Trophoblast cell (in vitro differentiated cells and primary cell): ENCODE measurements at regions not wholly inside any gene's neighbourhood (a gene's known extent, or its start where the extent isn't known, plus 50 kb on each side); places are given as distances from the start of the nearest gene placed in this dataset.

Experiments used
- DNase-seq, 2 donors: peaks; one replicate each; pipeline ENCODE4 v3.0.0-alpha.2; 2016
- H2AFZ ChIP-seq: 2 replicates; pipeline ENCODE4 v1.6.1; 2013; ENCODE audit warnings: low read length, moderate library complexity, mild to moderate bottlenecking; ENCODE audit not compliant: insufficient read depth, poor library complexity
- H2AK5ac ChIP-seq: 2 replicates; pipeline ENCODE4 v1.6.1; 2013; ENCODE audit warnings: mild to moderate bottlenecking, low read length
- H2BK120ac ChIP-seq: 2 replicates; pipeline ENCODE4 v1.6.1; 2013; ENCODE audit warnings: low read length, mild to moderate bottlenecking, moderate library complexity; ENCODE audit not compliant: insufficient read depth, poor library complexity
- H2BK12ac ChIP-seq: 2 replicates; pipeline ENCODE4 v1.6.1; 2013; ENCODE audit warnings: mild to moderate bottlenecking, low read length, moderate library complexity
- H2BK5ac ChIP-seq: 2 replicates; pipeline ENCODE4 v1.6.1; 2013; ENCODE audit warnings: low read length, low read depth, moderate library complexity, mild to moderate bottlenecking; ENCODE audit not compliant: poor library complexity
- H3K14ac ChIP-seq: 2 replicates; pipeline ENCODE4 v1.6.1; 2013; ENCODE audit warnings: mild to moderate bottlenecking, low read length
- H3K18ac ChIP-seq: 2 replicates; pipeline ENCODE4 v1.6.1; 2013; ENCODE audit warnings: mild to moderate bottlenecking, low read length
- H3K23ac ChIP-seq: 2 replicates; pipeline ENCODE4 v1.6.1; 2013; ENCODE audit warnings: low read length
- H3K27ac ChIP-seq: 2 replicates; pipeline ENCODE4 v1.5.1; 2013; ENCODE audit warnings: low read depth, mild to moderate bottlenecking, inconsistent platforms, low read length, moderate library complexity
- H3K27me3 ChIP-seq: 2 replicates; pipeline ENCODE4 v1.6.1; 2013; ENCODE audit warnings: inconsistent platforms, mild to moderate bottlenecking, low read length, moderate library complexity; ENCODE audit not compliant: insufficient read depth
- H3K36me3 ChIP-seq, 2 experiments: 1 replicate in 1 of 2; 2 replicates in 1 of 2; pipeline ENCODE4 v1.6.1; 2013; ENCODE audit warnings: low read length in 2 of 2, mild to moderate bottlenecking in 2 of 2, moderate library complexity in 1 of 2; ENCODE audit not compliant: insufficient read depth in 2 of 2, control insufficient read depth in 1 of 2
- H3K4ac ChIP-seq: 2 replicates; pipeline ENCODE4 v1.6.1; 2013; ENCODE audit warnings: low read depth, mild to moderate bottlenecking, low read length, moderate library complexity
- H3K4me1 ChIP-seq, 2 experiments: 1 replicate in 1 of 2; 2 replicates in 1 of 2; pipeline ENCODE4 v1.6.1; 2013; ENCODE audit warnings: low read length in 2 of 2, mild to moderate bottlenecking in 2 of 2, moderate library complexity in 1 of 2; ENCODE audit not compliant: insufficient read depth in 2 of 2, control insufficient read depth in 1 of 2
- H3K4me2 ChIP-seq: 2 replicates; pipeline ENCODE4 v1.6.1; 2013; ENCODE audit warnings: inconsistent platforms, mild to moderate bottlenecking, low read length, moderate library complexity
- H3K4me3 ChIP-seq: 2 replicates; pipeline ENCODE4 v1.5.1; 2013; ENCODE audit warnings: mild to moderate bottlenecking, low read depth, low read length, inconsistent platforms
- H3K79me1 ChIP-seq: one replicate; pipeline ENCODE4 v1.6.1; 2013; ENCODE audit warnings: low read length
- H3K79me2 ChIP-seq: 2 replicates; pipeline ENCODE4 v1.6.1; 2013; ENCODE audit warnings: low read length, mild to moderate bottlenecking; ENCODE audit not compliant: control insufficient read depth, insufficient read depth, poor library complexity
- H3K9ac ChIP-seq: 2 replicates; pipeline ENCODE4 v1.6.1; 2013; ENCODE audit warnings: mild to moderate bottlenecking, low read length
- H3K9me3 ChIP-seq: 2 replicates; pipeline ENCODE4 v1.6.1; 2013; ENCODE audit warnings: low read depth, mild to moderate bottlenecking, control low read depth, inconsistent platforms, low read length; ENCODE audit not compliant: insufficient read depth
- H4K12ac ChIP-seq: 2 replicates; pipeline ENCODE4 v1.6.1; 2013; ENCODE audit warnings: low read depth, mild to moderate bottlenecking, low read length, moderate library complexity
- H4K8ac ChIP-seq: 2 replicates; pipeline ENCODE4 v1.6.1; 2013; ENCODE audit warnings: low read depth, mild to moderate bottlenecking, low read length, moderate library complexity
- H4K91ac ChIP-seq: one replicate; pipeline ENCODE4 v1.6.1; 2013; ENCODE audit warnings: low read depth, mild to moderate bottlenecking, low read length, moderate library complexity
- WGBS: extraction: QIAGEN DNeasy Blood & Tissue Kit; methylation state at CpG from one replicate; pipeline ENCODE4 v1.1.7; 2013; ENCODE audit warnings: missing lambda C conversion rate; ENCODE audit not compliant: insufficient read length, insufficient coverage; ENCODE audit errors: extremely low coverage; 5-methylcytosine and 5-hydroxymethylcytosine counted together

- Histone ChIP-seq H3K9me3 (no peaks in the 10 kb centered on the region), H3K27ac (no peak overlapping the region), H4K12ac (no peak overlapping the region), H2AFZ (no peak overlapping the region), H3K14ac (no peak overlapping the region), H4K8ac (no peak overlapping the region), H2BK12ac (no peak overlapping the region), H3K23ac (no peak overlapping the region), H2BK5ac (no peak overlapping the region), H2BK120ac (no peak overlapping the region), H3K4me3 (no peak overlapping the region), H3K4me1 (no peaks in the 10 kb centered on the region), H4K91ac (no peak overlapping the region), H3K4me2 (no peak overlapping the region), H3K27me3 (no peaks in the 10 kb centered on the region), H3K79me1 (no peaks in the 10 kb centered on the region), H2AK5ac (no peak overlapping the region), H3K18ac (no peak overlapping the region), H3K36me3 (no peaks in the 10 kb centered on the region), H3K79me2 (no peaks in the 10 kb centered on the region), H3K4ac (no peak overlapping the region), H3K9ac (no peak overlapping the region)
- DNase-seq: peak in 1 of 2 donors; percentile 15
- WGBS: no CpG with 5 or more reads among the region's 1 CpG
Observed at GRCh38 chr2:143877876-143878530, 641.9 kb downstream of the ZEB2 start.

GRCh38 chr2:143877056-143877455 is 642.9 kb downstream of the ZEB2 start:
- no peaks in the 10 kb centered on the region for H3K79me2 ChIP-seq
- H2BK120ac ChIP-seq: no peak overlapping the region
- no peaks in the 10 kb centered on the region for H3K36me3 ChIP-seq
- no peak overlapping the region for H2AK5ac ChIP-seq
- no peak overlapping the region for H3K18ac ChIP-seq
- H4K8ac ChIP-seq: no peak overlapping the region
- H3K4me3 ChIP-seq: no peak overlapping the region
- no peak for DNase-seq
- H4K12ac ChIP-seq: no peak overlapping the region
- no peaks in the 10 kb centered on the region for H3K4me1 ChIP-seq
- H3K4ac ChIP-seq: no peak overlapping the region
- no peak overlapping the region for H3K4me2 ChIP-seq
- H2BK12ac ChIP-seq: no peak overlapping the region
- H3K27me3 ChIP-seq: no peaks in the 10 kb centered on the region
- H3K79me1 ChIP-seq: no peaks in the 10 kb centered on the region
- H3K9me3 ChIP-seq: no peaks in the 10 kb centered on the region
- no peak overlapping the region for H4K91ac ChIP-seq
- no peak overlapping the region for H3K27ac ChIP-seq
- H3K23ac ChIP-seq: no peak overlapping the region
- WGBS: no CpG with 5 or more reads among the region's 11 CpGs
- no peak overlapping the region for H3K9ac ChIP-seq
- H3K14ac ChIP-seq: no peak overlapping the region
- H2BK5ac ChIP-seq: no peak overlapping the region
- H2AFZ ChIP-seq: no peak overlapping the region

- H3K4me1 ChIP-seq: no peaks in the 10 kb centered on the region
- H3K4me2 ChIP-seq: no peak overlapping the region
- H2AFZ ChIP-seq: no peak overlapping the region
- no peak overlapping the region for H3K9ac ChIP-seq
- H3K23ac ChIP-seq: no peak overlapping the region
- no peak overlapping the region for H2BK5ac ChIP-seq
- H4K91ac ChIP-seq: no peak overlapping the region
- DNase-seq: no peak
- no peaks in the 10 kb centered on the region for H3K9me3 ChIP-seq
- no peak overlapping the region for H3K4me3 ChIP-seq
- WGBS: no CpG with 5 or more reads among the region's 9 CpGs
- H3K79me1 ChIP-seq: no peaks in the 10 kb centered on the region
- no peaks in the 10 kb centered on the region for H3K36me3 ChIP-seq
- no peak overlapping the region for H2BK120ac ChIP-seq
- no peak overlapping the region for H4K8ac ChIP-seq
- H2BK12ac ChIP-seq: no peak overlapping the region
- H2AK5ac ChIP-seq: no peak overlapping the region
- H3K4ac ChIP-seq: no peak overlapping the region
- no peaks in the 10 kb centered on the region for H3K27me3 ChIP-seq
- H3K79me2 ChIP-seq: no peaks in the 10 kb centered on the region
- no peak overlapping the region for H4K12ac ChIP-seq
- H3K27ac ChIP-seq: no peak overlapping the region
- no peak overlapping the region for H3K18ac ChIP-seq
- H3K14ac ChIP-seq: no peak overlapping the region
Observed at GRCh38 chr2:143875295-143876233, 644.4 kb downstream of the ZEB2 start.

GRCh38 chr2:143873886-143874285 is 646.0 kb downstream of the ZEB2 start:
- H3K9me3 ChIP-seq: no peaks in the 10 kb centered on the region
- H2AFZ ChIP-seq: no peak overlapping the region
- no CpG with 5 or more reads among the region's 3 CpGs for WGBS
- H3K23ac ChIP-seq: no peak overlapping the region
- no peaks in the 10 kb centered on the region for H3K79me1 ChIP-seq
- no peak overlapping the region for H3K4ac ChIP-seq
- H3K4me3 ChIP-seq: no peak overlapping the region
- no peak overlapping the region for H3K9ac ChIP-seq
- no peak overlapping the region for H3K27ac ChIP-seq
- H2BK5ac ChIP-seq: no peak overlapping the region
- H3K36me3 ChIP-seq: no peaks in the 10 kb centered on the region
- no peak overlapping the region for H4K8ac ChIP-seq
- H4K91ac ChIP-seq: no peak overlapping the region
- no peak overlapping the region for H4K12ac ChIP-seq
- no peak overlapping the region for H2BK120ac ChIP-seq
- no peak overlapping the region for H3K14ac ChIP-seq
- H3K4me1 ChIP-seq: no peaks in the 10 kb centered on the region
- no peak overlapping the region for H3K18ac ChIP-seq
- H2AK5ac ChIP-seq: no peak overlapping the region
- no peak for DNase-seq
- H3K27me3 ChIP-seq: no peaks in the 10 kb centered on the region
- no peak overlapping the region for H2BK12ac ChIP-seq
- no peaks in the 10 kb centered on the region for H3K79me2 ChIP-seq
- H3K4me2 ChIP-seq: no peak overlapping the region
